GM19455 (cell line): ENCODE measurements at regions not wholly inside any gene's neighbourhood (a gene's known extent, or its start where the extent isn't known, plus 50 kb on each side); places are given as distances from the start of the nearest gene placed in this dataset.
"Not testable (repeated sequence)": the region's sequence is repeated elsewhere in the genome, so short reads cannot be mapped to it uniquely, and the experiment has no call there.

Experiments
- ATAC-seq: cut with Tn5 transposase; IDR thresholded peaks from one replicate; pipeline ENCODE4 v1.9.1; 2021; ENCODE audit not compliant: unreplicated experiment

DNA sequence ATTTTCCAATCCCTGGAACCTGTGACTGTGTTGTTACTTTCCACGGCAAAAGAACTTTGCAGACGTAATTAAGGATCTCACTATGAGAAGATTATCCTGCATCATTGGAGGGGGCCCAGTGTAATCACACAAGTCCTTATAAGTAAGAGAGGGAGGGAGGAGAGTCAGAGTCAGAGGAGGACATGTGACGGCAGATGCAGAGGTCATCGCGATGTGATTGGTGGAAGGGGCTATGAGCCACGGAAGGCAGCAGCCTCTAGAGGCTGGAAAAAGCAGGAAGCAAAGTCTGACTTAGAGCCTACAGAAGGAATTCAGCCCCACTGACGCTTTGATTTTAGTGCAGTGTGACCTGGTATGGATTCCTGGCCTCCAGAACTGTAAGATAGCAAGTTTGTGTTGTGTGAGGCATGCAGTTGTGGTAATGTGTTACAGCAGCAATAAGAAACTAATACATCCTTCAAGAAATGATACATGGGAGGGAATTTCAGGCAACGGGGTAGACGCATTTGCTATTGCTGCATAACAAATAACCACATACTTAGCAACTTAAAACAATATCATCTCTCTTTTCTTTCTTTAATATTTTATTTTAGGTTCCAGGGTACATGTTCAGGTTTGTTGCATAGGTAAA is 112.7 kb upstream of the SERPINE2 start:
- ATAC-seq, result no peak

DNA sequence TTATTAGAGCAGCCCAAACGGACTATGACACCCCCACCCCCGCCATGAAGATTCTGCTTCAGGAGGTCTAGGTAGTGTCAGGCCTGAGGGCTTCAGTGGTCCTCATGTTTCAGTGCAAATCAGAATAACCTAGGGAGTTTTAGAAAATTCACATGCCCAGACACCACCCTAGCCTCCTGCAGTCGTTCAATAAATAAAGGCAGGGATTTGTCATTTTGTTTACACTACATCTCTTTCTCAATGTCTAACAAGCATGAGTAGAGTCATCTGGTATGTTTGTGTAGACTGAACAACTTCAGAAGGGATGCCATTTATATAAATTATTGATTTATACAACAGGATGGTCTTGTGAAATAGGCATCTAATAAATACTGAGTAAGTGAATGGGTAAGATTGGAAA is 112.1 kb upstream of the SERPINE2 start:
- ATAC-seq, result no peak

DNA sequence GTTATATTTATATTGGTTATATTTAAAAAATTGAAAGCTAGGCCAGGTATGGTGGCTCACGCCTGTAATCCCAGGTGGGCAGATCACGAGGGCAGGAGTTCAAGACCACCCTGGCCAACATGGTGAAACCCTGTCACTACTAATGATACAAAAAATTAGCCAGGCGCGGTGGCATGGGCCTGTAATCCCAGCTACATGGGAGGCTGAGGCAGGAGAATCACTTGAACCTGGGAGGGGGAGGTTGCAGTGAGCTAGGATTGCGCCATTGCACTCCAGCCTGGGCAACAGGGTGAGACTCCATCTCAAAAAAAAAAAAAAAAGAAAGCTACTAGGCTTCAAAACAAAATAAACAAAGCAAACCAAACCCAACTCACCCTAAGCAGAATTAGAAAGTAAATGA is 109.0 kb upstream of the SERPINE2 start:
- not testable (repeated sequence) for ATAC-seq

DNA sequence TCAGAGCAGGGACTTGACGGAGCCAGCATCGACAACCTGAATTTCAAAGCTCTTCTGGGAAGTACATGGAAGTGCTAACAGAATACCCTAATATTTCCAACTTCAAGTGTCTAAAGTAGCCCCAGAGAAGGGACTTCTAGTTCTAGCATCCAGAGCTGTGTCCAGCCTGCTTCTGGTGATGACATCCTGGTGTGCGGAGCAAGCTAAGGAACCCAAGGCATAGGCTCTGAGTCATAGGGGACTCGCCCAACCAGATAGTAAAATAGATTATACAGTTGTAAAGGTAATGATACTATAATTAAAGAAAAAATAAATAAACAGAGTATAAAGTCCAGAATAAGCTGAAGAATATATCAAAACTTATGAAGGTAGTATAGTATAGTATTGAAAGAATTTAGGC is 108.1 kb upstream of the SERPINE2 start:
- no peak for ATAC-seq

DNA sequence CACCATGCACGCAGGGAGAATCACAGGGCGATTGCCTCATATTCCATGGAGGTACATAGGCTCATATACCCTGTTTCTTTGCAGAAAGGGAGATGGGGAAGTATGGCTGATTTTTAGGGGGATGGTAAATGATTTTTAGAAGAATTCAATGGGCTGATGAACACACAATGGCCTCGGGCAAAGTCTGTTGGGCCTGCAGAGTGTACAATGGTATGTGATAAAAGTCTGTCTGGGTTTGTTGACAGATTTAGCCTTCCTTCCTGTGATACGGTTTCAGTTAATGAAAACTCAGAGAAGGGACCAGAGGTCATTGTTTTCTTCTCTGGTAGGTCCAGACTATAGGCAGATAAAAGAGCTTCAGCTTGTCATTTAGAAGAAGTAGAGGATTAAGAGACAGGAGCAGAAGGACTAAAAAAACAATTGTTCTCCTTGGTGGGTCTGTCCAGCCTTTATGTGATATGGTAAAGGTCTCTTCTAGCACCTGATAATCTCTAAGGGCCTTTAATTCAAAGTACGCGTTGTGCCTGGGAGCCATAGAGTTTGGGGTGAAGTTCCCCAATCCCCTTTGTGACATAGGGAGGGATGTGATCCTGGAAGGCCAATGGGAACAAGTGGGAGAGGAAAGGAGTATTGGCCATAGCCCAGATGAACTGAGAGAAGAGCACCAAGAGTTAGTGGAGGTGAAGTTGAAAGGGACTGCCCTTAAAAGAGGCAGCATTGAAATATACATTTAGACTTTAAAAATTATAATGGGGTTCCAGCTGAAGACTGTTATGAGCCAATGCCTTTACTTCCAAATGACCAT is 107.5 kb upstream of the SERPINE2 start:
- no peak for ATAC-seq

DNA sequence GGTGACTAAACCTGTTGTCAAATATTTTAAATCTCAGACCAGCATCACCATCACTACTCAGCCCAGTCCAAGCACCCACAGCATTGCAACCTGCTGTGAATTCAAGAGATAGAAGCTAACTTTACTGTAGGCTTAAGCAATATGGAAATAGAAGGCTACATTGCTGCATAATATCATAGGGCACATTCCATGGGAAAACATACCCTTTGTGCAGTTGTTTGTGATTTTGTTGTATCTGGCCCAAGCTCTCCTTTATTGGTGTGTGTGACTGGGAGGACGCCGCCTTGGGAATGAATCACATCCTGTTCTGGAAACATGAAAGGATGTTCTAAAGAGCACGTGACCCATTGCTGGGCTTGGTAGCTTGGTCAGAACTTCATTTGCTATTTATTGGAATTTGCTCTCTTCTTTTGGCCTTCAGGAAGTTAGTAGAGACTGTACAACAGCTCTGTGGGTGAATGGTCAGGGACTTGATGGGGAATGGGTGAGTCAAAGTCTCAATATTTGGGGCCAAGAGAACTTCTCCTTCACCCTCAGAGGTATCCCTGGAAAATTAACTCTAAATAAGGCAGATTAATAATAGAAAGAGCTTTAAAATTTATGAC is 106.8 kb upstream of the SERPINE2 start:
- ATAC-seq, result no peak

DNA sequence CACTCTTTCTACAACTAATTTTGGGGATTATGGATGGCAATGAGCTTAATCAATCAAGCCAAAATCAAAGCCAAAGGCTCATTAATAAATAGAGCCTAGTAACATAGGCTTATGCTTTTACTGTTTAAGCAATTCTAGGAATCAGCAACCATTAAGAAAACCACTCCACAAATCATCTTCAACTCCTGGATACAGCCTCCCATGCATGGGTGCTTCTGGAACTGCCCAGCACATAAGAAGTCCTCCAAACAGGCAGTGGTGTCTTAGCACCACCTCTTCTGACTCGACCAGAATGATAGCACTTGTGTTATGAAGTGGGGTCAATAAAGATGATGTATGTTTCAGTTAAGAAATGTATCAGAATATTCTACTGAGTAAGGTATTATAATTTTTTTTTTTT is 104.4 kb upstream of the SERPINE2 start:
- no peak for ATAC-seq

DNA sequence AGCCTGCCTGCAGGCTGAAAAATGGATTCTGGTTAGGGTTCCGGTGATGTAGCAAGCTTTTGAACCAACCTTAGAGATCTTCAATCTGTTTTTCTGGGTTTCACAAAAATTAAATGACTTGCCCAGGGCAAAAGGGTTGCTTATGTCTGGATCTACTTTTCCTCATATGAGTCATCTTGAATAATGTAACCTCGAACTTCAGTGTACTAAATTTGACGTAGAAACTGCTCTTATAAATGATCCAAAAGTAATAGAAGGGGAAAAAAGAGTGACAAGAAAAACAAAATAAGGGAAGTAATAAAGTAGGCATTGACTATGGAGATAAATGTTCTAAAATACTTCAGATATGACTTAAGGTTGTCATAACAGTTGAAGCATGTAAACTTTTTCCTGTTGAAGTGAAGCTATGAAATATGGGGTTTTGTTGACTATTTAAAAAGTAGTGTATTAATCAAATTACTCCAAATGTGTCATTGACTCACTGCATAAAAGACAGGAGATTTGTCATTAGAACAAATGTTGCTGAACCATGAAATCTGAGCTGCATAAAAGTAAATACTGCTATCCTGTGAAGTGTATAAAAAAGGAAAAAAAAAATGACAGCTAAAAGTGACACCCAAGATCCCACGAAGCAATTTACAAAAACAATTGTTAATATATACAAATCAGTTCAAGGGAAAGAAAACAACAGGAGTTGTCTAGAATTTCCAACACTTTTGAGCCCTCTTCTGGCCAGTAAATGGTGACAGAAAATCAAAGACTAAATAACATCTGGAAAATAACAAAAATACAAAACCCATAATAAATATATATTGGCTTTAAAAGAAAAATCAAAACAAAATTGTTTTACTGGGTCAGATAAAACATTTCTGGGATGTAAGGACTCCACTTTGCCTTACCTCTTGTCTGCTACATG is 103.6 kb upstream of the SERPINE2 start:
- ATAC-seq, result no peak

DNA sequence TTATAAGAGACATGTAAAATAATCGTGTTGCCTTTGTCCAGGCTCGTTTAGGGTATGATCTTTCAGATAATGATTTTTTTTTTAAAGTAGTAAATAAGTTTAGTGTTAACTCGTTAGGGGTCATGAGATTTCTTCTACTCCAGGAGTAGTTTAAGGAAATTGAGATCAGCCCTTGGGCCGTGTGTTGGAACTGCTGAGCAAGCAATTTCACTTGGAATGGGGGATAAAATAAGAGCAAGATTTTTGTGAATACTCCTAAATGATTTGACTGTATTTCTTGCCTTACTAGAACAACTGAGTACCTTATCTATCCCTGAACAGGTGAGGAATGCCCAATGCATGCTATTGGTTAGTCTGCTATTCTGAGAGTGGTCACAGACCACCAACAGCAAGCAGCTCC is 102.2 kb upstream of the SERPINE2 start:
- ATAC-seq, result no peak

DNA sequence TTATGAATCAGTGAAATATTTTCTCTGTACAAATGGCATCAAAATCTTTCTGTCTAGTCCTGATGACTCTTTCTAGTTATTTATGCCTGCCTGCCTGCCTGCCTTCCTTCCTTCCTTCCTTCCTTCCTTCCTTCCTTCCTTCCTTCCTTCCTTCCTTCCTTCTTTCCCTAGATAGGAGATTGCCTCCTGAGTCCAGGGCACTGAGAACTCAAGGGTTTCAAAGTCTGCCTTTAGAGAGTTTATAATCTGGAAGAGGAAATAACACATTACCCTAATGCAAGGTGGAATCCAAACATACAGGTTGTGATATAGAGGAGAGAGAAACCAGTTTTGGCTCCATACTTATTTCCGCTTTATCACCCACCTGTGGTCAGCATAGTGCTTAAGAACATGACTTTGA is 98.1 kb upstream of the SERPINE2 start:
- no peak for ATAC-seq

DNA sequence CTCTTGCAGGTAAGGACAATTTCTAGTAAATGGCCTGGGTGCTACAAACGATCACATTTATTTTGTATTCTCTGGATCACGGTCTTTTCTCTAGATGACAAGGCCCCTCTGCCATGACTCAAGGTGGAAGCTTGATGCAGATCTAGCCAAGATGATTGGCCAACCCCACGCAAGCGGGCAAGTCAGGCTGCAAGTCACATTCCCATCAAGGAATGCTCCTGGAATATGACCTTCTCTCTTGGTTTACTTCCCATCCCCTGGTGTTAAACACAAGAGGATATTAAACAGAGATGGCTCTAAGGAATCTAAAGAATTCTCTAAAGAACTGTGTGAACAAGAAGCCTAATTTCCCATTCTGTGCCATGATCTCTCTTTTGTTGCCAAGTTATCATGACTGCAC is 97.3 kb upstream of the SERPINE2 start:
- ATAC-seq, result no peak

DNA sequence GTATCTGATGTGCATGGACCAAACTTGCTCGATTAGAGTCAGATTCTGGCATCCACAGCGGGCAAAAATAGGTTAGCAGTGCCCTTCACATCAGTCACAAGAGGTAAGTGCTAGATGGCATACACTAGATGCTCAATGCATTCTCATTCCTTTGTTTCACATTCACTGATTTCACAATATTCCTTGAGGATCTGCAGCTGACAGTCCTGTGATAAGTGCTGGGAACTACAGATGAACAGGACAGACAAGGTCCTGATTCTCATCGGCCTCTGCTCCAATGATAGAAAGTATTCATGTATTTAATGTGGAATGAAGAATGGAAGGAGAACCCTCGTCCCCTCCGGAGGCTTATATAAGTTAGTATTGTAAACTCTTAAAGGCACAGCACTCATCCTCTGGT is 96.8 kb upstream of the SERPINE2 start:
- no peak for ATAC-seq

DNA sequence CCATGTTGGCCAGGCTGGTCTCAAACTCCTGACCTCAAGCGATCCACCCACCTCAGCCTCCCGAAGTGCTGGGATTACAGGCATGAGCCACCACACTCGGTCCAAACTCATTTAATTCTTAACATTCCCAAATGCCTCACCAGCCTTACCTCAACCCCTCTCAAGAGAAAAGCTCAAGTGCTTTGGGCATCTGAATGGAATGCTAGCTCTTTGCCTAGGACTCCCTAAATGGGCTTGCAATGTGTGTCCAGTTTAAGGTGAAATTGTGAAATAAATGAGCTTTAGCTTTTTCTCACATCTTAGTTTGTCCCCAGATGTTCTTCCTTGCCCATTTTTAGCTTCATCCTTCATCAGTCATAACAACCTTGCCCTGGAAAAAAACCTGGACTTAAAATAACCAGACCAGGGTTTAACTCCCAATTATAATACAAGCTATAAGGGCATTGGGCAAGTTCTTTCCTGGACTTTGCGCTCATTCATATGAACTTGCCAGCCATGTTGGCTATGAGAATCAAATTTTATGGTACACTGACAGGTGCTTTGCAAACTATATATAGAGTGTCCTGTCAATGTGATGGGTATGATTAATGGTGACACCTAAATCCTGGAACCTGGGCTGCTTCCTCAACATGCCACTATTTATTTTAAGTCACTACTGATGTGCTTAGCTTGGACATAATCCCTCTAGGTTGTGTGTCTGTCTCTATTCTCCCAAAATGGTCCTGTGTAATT is 95.1 kb upstream of the SERPINE2 start:
- ATAC-seq, result no peak

DNA sequence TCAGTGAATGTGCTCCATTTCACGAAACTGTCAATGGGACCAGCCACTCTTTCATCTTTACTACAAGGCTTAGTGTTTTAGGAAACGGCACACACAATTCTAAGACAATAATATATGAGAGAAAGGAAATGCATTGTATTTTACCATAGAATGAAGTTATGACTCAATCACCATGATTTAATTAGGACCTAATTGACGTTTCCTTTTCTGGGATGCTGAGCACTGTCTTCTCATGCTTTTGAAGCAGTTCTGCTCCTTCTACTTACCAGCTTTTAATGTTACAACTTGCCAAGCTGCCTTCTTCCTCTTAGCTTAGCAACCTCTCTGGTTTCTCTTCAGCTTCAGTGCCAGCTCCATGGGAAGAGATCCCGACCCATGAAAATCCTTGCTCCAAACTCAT is 94.3 kb upstream of the SERPINE2 start:
- ATAC-seq, result no peak

DNA sequence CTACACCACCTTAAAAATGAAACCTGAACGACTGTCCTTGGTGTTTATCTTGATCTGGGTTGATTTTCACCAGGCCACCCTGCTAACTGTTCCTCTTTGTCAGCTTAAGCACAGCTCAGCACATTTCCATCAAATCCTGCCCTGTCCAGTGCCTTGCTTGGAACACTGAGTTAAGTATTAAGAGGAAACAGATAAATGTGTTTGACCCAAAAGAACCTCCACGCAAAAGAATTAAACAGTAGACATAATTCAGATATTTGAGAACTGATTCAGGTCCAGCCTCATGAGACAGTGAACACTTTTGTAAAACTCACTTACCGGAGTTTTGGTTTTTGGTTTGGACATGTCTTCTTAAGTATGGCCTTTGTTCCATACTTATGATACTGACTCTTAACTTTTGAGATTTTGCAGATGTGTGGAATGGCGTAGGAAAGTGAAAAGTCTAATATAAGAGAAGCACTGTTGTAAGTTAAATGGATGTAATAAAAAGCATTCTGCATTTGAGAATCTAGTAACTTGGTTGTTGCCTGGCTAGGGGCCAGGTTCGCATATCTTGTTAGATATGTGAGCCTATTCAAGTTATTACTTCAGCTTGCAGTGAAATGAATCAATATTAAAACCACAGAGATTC is 88.9 kb upstream of the SERPINE2 start:
- ATAC-seq, result no peak

DNA sequence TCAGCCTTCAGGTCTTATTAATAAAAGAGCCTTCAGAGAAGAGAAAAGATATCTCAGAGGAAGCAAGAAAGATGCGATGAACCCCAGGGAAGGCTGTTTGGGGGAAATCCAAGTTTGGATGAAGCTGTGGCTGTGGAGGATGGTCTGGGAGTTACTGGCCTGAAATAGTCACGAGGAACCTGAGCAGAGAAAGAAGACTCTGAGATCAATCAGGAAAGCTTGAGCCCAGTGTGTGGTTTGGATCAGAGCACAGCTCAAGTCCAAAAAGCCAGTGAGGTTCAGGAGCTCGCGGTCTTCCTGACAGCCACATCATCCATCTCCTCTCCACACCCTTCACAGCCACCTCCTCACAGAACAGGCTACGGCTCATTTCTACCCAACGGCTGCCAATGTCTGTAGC is 87.4 kb upstream of the SERPINE2 start:
- no peak for ATAC-seq

DNA sequence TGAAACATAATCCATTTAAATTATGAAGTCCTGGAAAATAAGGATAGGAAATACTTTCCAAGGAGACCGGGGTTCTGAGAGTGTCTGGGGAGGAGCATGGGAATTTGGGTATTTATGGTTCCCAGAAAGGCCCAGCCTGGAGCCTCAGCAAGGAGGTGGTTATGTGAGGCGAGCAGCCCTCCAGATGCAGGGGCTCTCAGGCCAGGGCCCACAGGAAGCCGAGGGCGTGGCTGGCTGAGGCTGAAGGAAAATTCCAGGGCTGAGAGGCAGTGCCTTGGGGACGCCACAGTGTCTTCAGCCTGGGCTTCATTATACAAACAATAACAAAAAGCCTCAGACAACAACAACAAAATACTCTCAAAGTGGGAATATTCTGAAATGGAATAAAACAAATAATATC is 86.9 kb upstream of the SERPINE2 start:
- no peak for ATAC-seq

DNA sequence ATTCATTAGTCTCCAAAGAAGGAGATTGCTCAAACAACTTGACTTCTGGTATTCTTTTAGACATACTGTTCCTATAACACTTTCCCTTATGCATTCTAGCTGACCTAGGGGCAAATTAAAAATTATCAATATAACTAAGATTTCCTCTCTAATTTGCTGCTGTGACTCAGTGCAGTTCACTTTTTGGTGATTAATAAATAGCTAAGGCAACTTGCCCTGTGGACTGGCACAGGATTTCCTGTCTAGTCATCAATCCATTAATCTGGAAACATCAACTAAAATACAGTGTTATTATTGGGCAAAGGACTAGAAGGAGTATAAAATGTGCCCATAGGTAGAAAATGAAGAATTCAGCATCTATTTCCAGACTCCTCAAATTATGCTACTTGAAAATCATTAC is 83.5 kb upstream of the SERPINE2 start:
- ATAC-seq, result no peak

DNA sequence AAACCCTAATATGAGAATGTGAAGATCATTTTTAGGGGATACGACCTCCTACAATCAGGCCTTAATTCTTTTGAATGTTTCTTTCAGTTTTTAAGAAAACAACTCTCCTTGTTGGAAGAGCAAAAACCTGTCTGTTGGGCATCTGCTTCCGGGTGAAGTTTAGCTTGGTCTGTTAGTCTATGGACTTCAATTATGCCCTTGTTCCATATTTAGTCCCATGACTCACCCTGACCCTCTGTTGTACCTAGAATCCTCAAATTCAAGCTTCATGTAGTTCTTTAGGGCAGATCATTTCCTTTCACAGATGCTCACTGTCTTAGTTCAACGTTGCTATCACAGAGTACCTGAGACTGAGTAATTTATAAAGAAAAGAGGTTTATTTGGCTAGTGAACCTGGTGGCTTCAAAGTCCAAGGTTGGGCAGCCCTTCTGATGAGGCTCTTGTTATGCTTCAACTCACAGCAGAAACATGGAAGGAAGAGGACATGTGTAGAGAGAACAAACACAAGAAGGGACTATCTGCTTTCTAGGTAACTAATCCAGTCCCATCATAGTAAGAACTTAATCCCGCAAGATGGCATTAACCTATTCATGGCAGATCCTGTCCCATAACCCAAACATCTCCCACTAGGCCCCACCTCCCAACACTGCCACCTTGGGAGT is 82.5 kb upstream of the SERPINE2 start:
- ATAC-seq, result no peak

DNA sequence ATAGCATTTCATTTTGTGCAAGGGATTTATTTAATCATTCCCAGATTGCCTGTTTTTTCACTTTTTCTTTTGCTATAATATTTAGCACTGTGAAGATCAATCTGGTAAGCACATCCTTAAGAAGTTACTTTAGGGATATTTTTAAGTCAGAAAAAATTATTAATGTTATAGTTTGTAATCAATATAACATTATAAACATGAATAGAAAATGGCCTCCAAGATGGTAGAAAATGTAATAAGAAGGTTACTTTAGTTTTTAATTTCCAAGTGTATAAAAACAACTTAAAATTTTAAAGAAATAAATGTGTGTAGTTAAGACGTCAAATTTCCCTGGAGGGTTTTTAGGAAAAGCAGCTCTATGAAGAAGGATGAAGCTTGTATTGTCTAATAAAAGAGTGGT is 81.9 kb upstream of the SERPINE2 start:
- no peak for ATAC-seq
